ENCODE measurements at regions not wholly inside any gene's neighbourhood (a gene's known extent, or its start where the extent isn't known, plus 50 kb on each side); places are given as distances from the start of the nearest gene placed in this dataset.
A peak's percentile ranks its signal among the peaks of the same experiment; 100 is the strongest.

DNA sequence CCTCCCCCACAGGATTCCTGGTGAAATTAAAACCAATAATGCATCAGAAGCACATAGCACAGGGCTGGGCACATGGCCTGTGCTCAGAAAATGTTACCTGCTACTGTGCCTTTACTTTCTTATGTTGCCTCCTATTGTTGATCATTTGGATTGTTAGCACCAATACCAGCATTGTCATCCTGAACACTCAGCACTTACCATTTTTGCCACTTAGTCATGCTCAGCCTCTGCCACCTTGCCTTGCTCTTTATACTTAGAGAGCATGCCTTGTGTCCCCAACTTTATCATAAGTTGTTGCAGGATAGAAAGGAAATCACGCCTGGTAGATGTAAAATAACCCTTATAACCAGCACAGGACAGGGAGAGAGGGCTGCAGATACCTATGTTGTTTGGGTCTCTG is 361.0 kb upstream of the RUNX1 start:
- Histone ChIP-seq H3K4me3 (ENCODE audit: low read depth, low read length) (no peak overlapping the region), H3K36me3 (ENCODE audit: insufficient read depth, low read length) (no peaks in the 10 kb centered on the region), H3K4me1 (ENCODE audit: control insufficient read depth, insufficient read depth, low read length, unreplicated experiment) (peaks cover 7% of the 10 kb centered on the region), H3K27me3 (ENCODE audit: insufficient read depth, low read length) (no peaks in the 10 kb centered on the region), H3K79me2 (ENCODE audit: control insufficient read depth, insufficient read depth, low read length, unreplicated experiment) (no peaks in the 10 kb centered on the region), H2AFZ (ENCODE audit: low read length, unreplicated experiment) (no peak overlapping the region), H3K27ac (ENCODE audit: low read depth, low read length) (no peak overlapping the region)

- no peaks in the 10 kb centered on the region for H3K79me2 ChIP-seq (ENCODE audit: control insufficient read depth, insufficient read depth, low read length, unreplicated experiment)
- peak overlapping the region; percentile 22; the same call in 1 of the 2 replicates for H3K27ac ChIP-seq (ENCODE audit: low read depth, low read length)
- peaks cover 7% of the 10 kb centered on the region for H3K4me1 ChIP-seq (ENCODE audit: control insufficient read depth, insufficient read depth, low read length, unreplicated experiment)
- no peaks in the 10 kb centered on the region for H3K36me3 ChIP-seq (ENCODE audit: insufficient read depth, low read length)
- H2AFZ ChIP-seq (ENCODE audit: low read length, unreplicated experiment), result peak overlapping the region; percentile 99
- peak overlapping the region; percentile 72 for H3K4me3 ChIP-seq (ENCODE audit: low read depth, low read length)
- no peaks in the 10 kb centered on the region for H3K27me3 ChIP-seq (ENCODE audit: insufficient read depth, low read length)
These were observed 359.3 kb upstream of the RUNX1 start for GRCh38 chr21:35408401-35408800.

GRCh38 chr21:35406635-35407034 is 357.5 kb upstream of the RUNX1 start:
- Histone ChIP-seq H3K27me3 (ENCODE audit: insufficient read depth, low read length) (no peaks in the 10 kb centered on the region), H3K79me2 (ENCODE audit: control insufficient read depth, insufficient read depth, low read length, unreplicated experiment) (no peaks in the 10 kb centered on the region), H3K27ac (ENCODE audit: low read depth, low read length) (no peak overlapping the region), H3K36me3 (ENCODE audit: insufficient read depth, low read length) (no peaks in the 10 kb centered on the region), H2AFZ (ENCODE audit: low read length, unreplicated experiment) (no peak overlapping the region), H3K4me1 (ENCODE audit: control insufficient read depth, insufficient read depth, low read length, unreplicated experiment) (peaks cover 7% of the 10 kb centered on the region), H3K4me3 (ENCODE audit: low read depth, low read length) (no peak overlapping the region)

- Histone ChIP-seq H2AFZ (ENCODE audit: low read length, unreplicated experiment) (no peak overlapping the region), H3K27me3 (ENCODE audit: insufficient read depth, low read length) (no peaks in the 10 kb centered on the region), H3K4me3 (ENCODE audit: low read depth, low read length) (no peak overlapping the region), H3K79me2 (ENCODE audit: control insufficient read depth, insufficient read depth, low read length, unreplicated experiment) (no peaks in the 10 kb centered on the region), H3K4me1 (ENCODE audit: control insufficient read depth, insufficient read depth, low read length, unreplicated experiment) (peaks cover 7% of the 10 kb centered on the region), H3K36me3 (ENCODE audit: insufficient read depth, low read length) (no peaks in the 10 kb centered on the region), H3K27ac (ENCODE audit: low read depth, low read length) (no peak overlapping the region)
These were observed 356.9 kb upstream of the RUNX1 start for GRCh38 chr21:35405981-35406380.

DNA sequence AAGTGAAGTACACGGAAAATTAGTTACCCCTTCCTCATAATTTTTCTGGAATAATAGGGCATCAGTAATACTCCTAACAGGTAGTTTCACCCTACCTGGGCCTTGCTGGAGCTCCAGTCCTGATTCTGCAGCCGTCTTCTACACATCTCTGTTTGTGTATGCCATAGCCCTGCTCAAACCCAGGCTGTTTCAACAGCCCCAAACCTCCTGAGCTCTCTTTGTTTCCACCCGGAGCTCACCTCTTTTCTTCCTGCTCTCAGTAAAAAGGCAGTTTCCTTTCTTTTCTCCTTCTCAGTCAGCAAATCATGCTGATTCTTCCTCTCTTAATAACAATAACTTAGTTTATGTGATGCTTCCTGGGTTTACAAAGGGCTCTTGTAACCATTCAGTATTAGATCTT is 355.1 kb upstream of the RUNX1 start:
- no peaks in the 10 kb centered on the region for H3K79me2 ChIP-seq (ENCODE audit: control insufficient read depth, insufficient read depth, low read length, unreplicated experiment)
- H2AFZ ChIP-seq (ENCODE audit: low read length, unreplicated experiment), result no peak overlapping the region
- H3K36me3 ChIP-seq (ENCODE audit: insufficient read depth, low read length), result no peaks in the 10 kb centered on the region
- H3K27ac ChIP-seq (ENCODE audit: low read depth, low read length), result no peak overlapping the region
- H3K27me3 ChIP-seq (ENCODE audit: insufficient read depth, low read length), result no peaks in the 10 kb centered on the region
- peaks cover 9% of the 10 kb centered on the region for H3K4me1 ChIP-seq (ENCODE audit: control insufficient read depth, insufficient read depth, low read length, unreplicated experiment)
- no peak overlapping the region for H3K4me3 ChIP-seq (ENCODE audit: low read depth, low read length)

DNA sequence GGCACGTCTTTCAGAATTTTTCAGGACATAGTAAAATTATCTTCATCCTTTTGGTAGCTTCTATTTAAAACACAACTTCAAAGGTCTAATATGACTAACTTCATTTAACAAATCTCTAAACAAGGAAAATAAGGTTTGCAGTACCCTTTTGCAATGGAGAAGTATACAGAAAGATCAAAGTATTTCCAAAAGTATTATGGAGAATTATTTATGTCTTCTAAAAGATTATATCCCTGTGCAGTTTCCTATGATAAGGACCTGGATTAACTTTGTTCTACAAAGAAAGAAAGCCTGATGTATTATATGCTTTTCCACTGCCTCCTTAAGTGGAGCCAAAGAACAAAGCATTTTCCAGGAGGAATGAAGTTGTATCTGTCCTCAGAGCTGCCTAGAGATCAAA is 353.0 kb upstream of the RUNX1 start:
- H3K36me3 ChIP-seq (ENCODE audit: insufficient read depth, low read length), result no peaks in the 10 kb centered on the region
- peaks cover 11% of the 10 kb centered on the region for H3K4me1 ChIP-seq (ENCODE audit: control insufficient read depth, insufficient read depth, low read length, unreplicated experiment)
- H3K27me3 ChIP-seq (ENCODE audit: insufficient read depth, low read length), result no peaks in the 10 kb centered on the region
- H2AFZ ChIP-seq (ENCODE audit: low read length, unreplicated experiment), result no peak overlapping the region
- H3K79me2 ChIP-seq (ENCODE audit: control insufficient read depth, insufficient read depth, low read length, unreplicated experiment), result no peaks in the 10 kb centered on the region
- H3K27ac ChIP-seq (ENCODE audit: low read depth, low read length), result no peak overlapping the region
- no peak overlapping the region for H3K4me3 ChIP-seq (ENCODE audit: low read depth, low read length)

DNA sequence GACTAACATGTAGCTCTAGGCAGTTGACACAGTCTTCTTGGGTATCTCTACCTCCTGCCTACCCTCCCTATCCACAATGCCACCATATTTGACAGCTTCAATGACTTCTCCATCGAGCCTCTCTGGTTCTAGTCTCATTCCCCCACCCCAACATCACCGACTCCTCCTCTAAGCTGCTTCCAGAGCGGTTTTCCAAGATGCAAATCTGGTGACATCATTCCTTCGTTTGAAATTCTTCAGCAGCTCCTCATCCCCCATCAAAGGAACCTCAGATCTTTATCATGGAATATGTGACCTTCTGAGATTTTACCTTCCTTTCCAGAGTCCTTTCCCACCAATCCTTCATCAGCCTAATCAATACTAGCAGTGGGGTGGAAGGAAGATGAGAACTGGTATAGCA is 352.4 kb upstream of the RUNX1 start:
- Histone ChIP-seq H3K4me1 (ENCODE audit: control insufficient read depth, insufficient read depth, low read length, unreplicated experiment) (peaks cover 11% of the 10 kb centered on the region), H3K27me3 (ENCODE audit: insufficient read depth, low read length) (no peaks in the 10 kb centered on the region), H3K4me3 (ENCODE audit: low read depth, low read length) (no peak overlapping the region), H3K36me3 (ENCODE audit: insufficient read depth, low read length) (no peaks in the 10 kb centered on the region), H3K79me2 (ENCODE audit: control insufficient read depth, insufficient read depth, low read length, unreplicated experiment) (no peaks in the 10 kb centered on the region), H2AFZ (ENCODE audit: low read length, unreplicated experiment) (no peak overlapping the region), H3K27ac (ENCODE audit: low read depth, low read length) (no peak overlapping the region)

- Histone ChIP-seq H3K79me2 (ENCODE audit: control insufficient read depth, insufficient read depth, low read length, unreplicated experiment) (no peaks in the 10 kb centered on the region), H2AFZ (ENCODE audit: low read length, unreplicated experiment) (no peak overlapping the region), H3K36me3 (ENCODE audit: insufficient read depth, low read length) (no peaks in the 10 kb centered on the region), H3K4me1 (ENCODE audit: control insufficient read depth, insufficient read depth, low read length, unreplicated experiment) (peaks cover 15% of the 10 kb centered on the region), H3K4me3 (ENCODE audit: low read depth, low read length) (no peak overlapping the region), H3K27me3 (ENCODE audit: insufficient read depth, low read length) (no peaks in the 10 kb centered on the region), H3K27ac (ENCODE audit: low read depth, low read length) (no peak overlapping the region)
These were observed 351.3 kb upstream of the RUNX1 start for GRCh38 chr21:35400233-35400939.

DNA sequence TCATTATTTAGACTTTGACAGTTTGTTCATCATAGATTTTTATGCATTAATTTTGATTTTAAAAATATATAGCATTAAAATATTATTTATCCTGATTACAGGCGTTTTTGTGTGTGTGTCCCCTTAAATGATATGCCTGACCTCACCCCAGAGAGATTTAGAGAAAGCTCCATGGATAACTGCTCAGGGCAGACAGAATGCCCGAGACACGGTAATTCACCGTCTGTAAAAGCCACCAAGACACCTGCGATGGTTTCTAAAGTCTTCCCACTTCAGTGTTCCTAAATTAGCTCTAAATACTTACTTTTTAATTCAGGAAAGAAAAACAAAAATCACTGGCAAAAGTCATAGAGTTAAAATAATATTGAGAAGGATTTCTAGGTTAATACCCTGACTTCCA is 350.6 kb upstream of the RUNX1 start:
- Histone ChIP-seq H3K27me3 (ENCODE audit: insufficient read depth, low read length) (no peaks in the 10 kb centered on the region), H3K4me3 (ENCODE audit: low read depth, low read length) (no peak overlapping the region), H3K27ac (ENCODE audit: low read depth, low read length) (no peak overlapping the region), H3K79me2 (ENCODE audit: control insufficient read depth, insufficient read depth, low read length, unreplicated experiment) (no peaks in the 10 kb centered on the region), H2AFZ (ENCODE audit: low read length, unreplicated experiment) (no peak overlapping the region), H3K4me1 (ENCODE audit: control insufficient read depth, insufficient read depth, low read length, unreplicated experiment) (peaks cover 15% of the 10 kb centered on the region), H3K36me3 (ENCODE audit: insufficient read depth, low read length) (no peaks in the 10 kb centered on the region)

DNA sequence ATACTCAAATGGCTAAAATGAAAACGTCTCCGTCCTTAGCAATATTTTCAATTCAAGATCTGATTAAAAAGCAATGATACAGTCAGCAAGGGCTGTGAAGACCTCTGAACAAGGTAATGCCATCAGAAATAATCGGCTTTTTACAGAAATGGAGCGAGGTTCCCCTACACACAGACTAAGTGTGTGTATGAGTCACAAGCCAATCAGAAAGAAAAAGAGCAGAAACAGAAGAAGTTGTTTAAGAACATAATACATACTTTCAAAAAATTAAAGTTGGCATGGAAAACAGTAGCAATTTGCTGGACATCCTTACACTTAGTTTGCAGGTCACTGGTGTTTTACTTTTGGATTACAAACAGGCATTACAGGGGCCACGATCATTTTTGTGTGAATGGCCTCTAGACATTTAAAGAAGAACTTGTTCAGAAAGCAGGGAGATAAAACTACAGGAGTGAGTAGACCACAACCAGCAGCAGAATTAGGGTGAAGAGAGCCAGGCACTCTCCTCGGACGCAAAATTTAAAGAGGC is 350.0 kb upstream of the RUNX1 start:
- Histone ChIP-seq H2AFZ (ENCODE audit: low read length, unreplicated experiment) (peak overlapping the region; percentile 88), H3K36me3 (ENCODE audit: insufficient read depth, low read length) (no peaks in the 10 kb centered on the region), H3K4me1 (ENCODE audit: control insufficient read depth, insufficient read depth, low read length, unreplicated experiment) (peaks cover 15% of the 10 kb centered on the region), H3K79me2 (ENCODE audit: control insufficient read depth, insufficient read depth, low read length, unreplicated experiment) (no peaks in the 10 kb centered on the region), H3K4me3 (ENCODE audit: low read depth, low read length) (peak overlapping the region; percentile 54), H3K27ac (ENCODE audit: low read depth, low read length) (peak overlapping the region; percentile 46), H3K27me3 (ENCODE audit: insufficient read depth, low read length) (no peaks in the 10 kb centered on the region)

- Histone ChIP-seq H3K4me1 (ENCODE audit: control insufficient read depth, insufficient read depth, low read length, unreplicated experiment) (peaks cover 15% of the 10 kb centered on the region), H3K27ac (ENCODE audit: low read depth, low read length) (peak overlapping the region; percentile 46), H3K27me3 (ENCODE audit: insufficient read depth, low read length) (no peaks in the 10 kb centered on the region), H2AFZ (ENCODE audit: low read length, unreplicated experiment) (peak overlapping the region; percentile 88), H3K4me3 (ENCODE audit: low read depth, low read length) (peak overlapping the region; percentile 54), H3K79me2 (ENCODE audit: control insufficient read depth, insufficient read depth, low read length, unreplicated experiment) (no peaks in the 10 kb centered on the region), H3K36me3 (ENCODE audit: insufficient read depth, low read length) (no peaks in the 10 kb centered on the region)
These were observed 349.4 kb upstream of the RUNX1 start for GRCh38 chr21:35398346-35398982.

Data from ACC112 (cell line).